ENCODE measurements at regions not wholly inside any gene's neighbourhood (a gene's known extent, or its start where the extent isn't known, plus 50 kb on each side); places are given as distances from the start of the nearest gene placed in this dataset.

GRCh38 chr3:152703245-152703890, 131.6 kb upstream of the P2RY1 start:
- DNase-seq (ENCODE audit: extremely low spot score, insufficient read length, low read depth) = no peak
- FAIRE-seq = no peak

GRCh38 chr3:152706991-152707713, 127.8 kb upstream of the P2RY1 start:
- DNase-seq (ENCODE audit: extremely low spot score, insufficient read length, low read depth) (no peak), FAIRE-seq (peak; percentile 9)

- FAIRE-seq = no peak
- no peak for DNase-seq (ENCODE audit: extremely low spot score, insufficient read length, low read depth)
Observed at GRCh38 chr3:152709659-152710058, 125.3 kb upstream of the P2RY1 start.

GRCh38 chr3:152710549-152710948, 124.4 kb upstream of the P2RY1 start:
- DNase-seq (ENCODE audit: extremely low spot score, insufficient read length, low read depth) (no peak), FAIRE-seq (no peak)

GRCh38 chr3:152713989-152714388, 120.9 kb upstream of the P2RY1 start:
- no peak for DNase-seq (ENCODE audit: extremely low spot score, insufficient read length, low read depth)
- no peak for FAIRE-seq

- FAIRE-seq (no peak), DNase-seq (ENCODE audit: extremely low spot score, insufficient read length, low read depth) (no peak)
Observed at GRCh38 chr3:152714507-152714906, 120.4 kb upstream of the P2RY1 start.

- FAIRE-seq (no peak), DNase-seq (ENCODE audit: extremely low spot score, insufficient read length, low read depth) (no peak)
Observed at GRCh38 chr3:152717252-152717651, 117.7 kb upstream of the P2RY1 start.

- FAIRE-seq (no peak), DNase-seq (ENCODE audit: extremely low spot score, insufficient read length, low read depth) (no peak)
Observed at GRCh38 chr3:152718810-152719209, 116.1 kb upstream of the P2RY1 start.

- DNase-seq (ENCODE audit: extremely low spot score, insufficient read length, low read depth) = no peak
- FAIRE-seq = no peak
Observed at GRCh38 chr3:152719264-152719663, 115.7 kb upstream of the P2RY1 start.

- FAIRE-seq = no peak
- DNase-seq (ENCODE audit: extremely low spot score, insufficient read length, low read depth) = no peak
Observed at GRCh38 chr3:152720951-152721718, 113.8 kb upstream of the P2RY1 start.

GRCh38 chr3:152724270-152724669, 110.7 kb upstream of the P2RY1 start:
- FAIRE-seq = no peak
- DNase-seq (ENCODE audit: extremely low spot score, insufficient read length, low read depth) = no peak

- no peak for DNase-seq (ENCODE audit: extremely low spot score, insufficient read length, low read depth)
- no peak for FAIRE-seq
Observed at GRCh38 chr3:152728231-152728980, 106.5 kb upstream of the P2RY1 start.

GRCh38 chr3:152729906-152730305, 105.0 kb upstream of the P2RY1 start:
- FAIRE-seq (peak; percentile 53), DNase-seq (ENCODE audit: extremely low spot score, insufficient read length, low read depth) (no peak)

- DNase-seq (ENCODE audit: extremely low spot score, insufficient read length, low read depth) = no peak
Observed at GRCh38 chr3:152731511-152731910, 103.4 kb upstream of the P2RY1 start.

GRCh38 chr3:152733584-152734119, 101.3 kb upstream of the P2RY1 start:
- no peak for FAIRE-seq
- no peak for DNase-seq (ENCODE audit: extremely low spot score, insufficient read length, low read depth)

More at GRCh38 chr3:152731511-152731910, 103.4 kb upstream of the P2RY1 start:
- FAIRE-seq = no peak

GRCh38 chr3:152737021-152737908, 97.7 kb upstream of the P2RY1 start:
- FAIRE-seq = peak; percentile 98
- DNase-seq (ENCODE audit: extremely low spot score, insufficient read length, low read depth) = peak; percentile 23

- DNase-seq (ENCODE audit: extremely low spot score, insufficient read length, low read depth) = no peak
- peak; percentile 85 for FAIRE-seq
Observed at GRCh38 chr3:152738656-152739055, 96.3 kb upstream of the P2RY1 start.

GRCh38 chr3:152742368-152743347, 92.3 kb upstream of the P2RY1 start:
- no peak for DNase-seq (ENCODE audit: extremely low spot score, insufficient read length, low read depth)
- FAIRE-seq = peak; percentile 47

All from GM18507 (cell line).